Spleen (tissue), 11 donors: ENCODE measurements at regions not wholly inside any gene's neighbourhood (a gene's known extent, or its start where the extent isn't known, plus 50 kb on each side); places are given as distances from the start of the nearest gene placed in this dataset.

Source experiments
- DNase-seq: peaks from one replicate; pipeline ENCODE4 v3.0.0-alpha.2; 2020
- H3K27ac ChIP-seq, 8 donors: fragments of 200-600 bp; sonication (generic) in 7 of 8; 1 replicate in 4 of 8; 2 replicates in 4 of 8; pipeline versions ENCODE4 v1.5.0 to v1.8.0; 2016 to 2021; ENCODE audit warnings: inconsistent platforms in 4 of 8, mild to moderate bottlenecking in 4 of 8, moderate library complexity in 1 of 8
- H3K27me3 ChIP-seq, 7 donors: fragments of 200-600 bp; sonication (generic) in 6 of 7; replicated peaks in 1 of 7; 1 replicate in 4 of 7; 2 replicates in 3 of 7; pipeline versions ENCODE4 v1.5.0 to v1.8.0; 2016 to 2021; ENCODE audit warnings: inconsistent platforms in 3 of 7, mild to moderate bottlenecking in 1 of 7
- H3K36me3 ChIP-seq, 6 donors: fragments of 200-600 bp; sonication (generic) in 5 of 6; 1 replicate in 4 of 6; 2 replicates in 2 of 6; pipeline versions ENCODE4 v1.5.0 to v1.8.0; 2016 to 2021; ENCODE audit warnings: inconsistent platforms in 2 of 6
- H3K4me1 ChIP-seq, 6 donors: fragments of 200-600 bp; sonication (generic) in 5 of 6; 1 replicate in 3 of 6; 2 replicates in 3 of 6; pipeline versions ENCODE4 v1.5.0 to v1.8.0; 2016 to 2021; ENCODE audit warnings: inconsistent platforms in 3 of 6
- H3K4me3 ChIP-seq, 8 donors: fragments of 200-600 bp; sonication (generic) in 7 of 8; 1 replicate in 4 of 8; 2 replicates in 4 of 8; pipeline versions ENCODE4 v1.5.0 to v1.8.0; 2016 to 2021; ENCODE audit warnings: inconsistent platforms in 4 of 8, mild to moderate bottlenecking in 4 of 8, moderate library complexity in 2 of 8
- H3K9me3 ChIP-seq, 8 donors: fragments of 200-600 bp; sonication (generic) in 7 of 8; 1 replicate in 4 of 8; 2 replicates in 4 of 8; pipeline versions ENCODE4 v1.5.0 to v1.8.0; 2016 to 2021; ENCODE audit warnings: inconsistent platforms in 4 of 8
- POLR2A ChIP-seq, 3 donors: fragments of 450-650 bp; IDR thresholded peaks; one replicate each; pipeline ENCODE4 v1.5.1; 2017; ENCODE audit warnings: antibody characterized with exemption in 3 of 3, mild to moderate bottlenecking in 1 of 3
- POLR2AphosphoS5 ChIP-seq, 3 donors: sonication (generic); formaldehyde crosslinking; IDR thresholded peaks; one replicate each; pipeline ENCODE4 v1.5.1; 2017; ENCODE audit warnings: antibody characterized with exemption in 3 of 3
- WGBS, 5 donors: extraction: QIAGEN DNeasy Blood & Tissue Kit in 3 of 5; methylation state at CpG; one replicate each; pipeline versions ENCODE4 v1.1.5 to v1.1.7; 2013 to 2018; 5-methylcytosine and 5-hydroxymethylcytosine counted together
- intact Hi-C: fragments of 100-400 bp; cut with DNase I; formaldehyde crosslinking; loops from one replicate; pipeline ENCODE4 v1.15.0; 2023; ENCODE audit warnings: low total_unique reads
- TF ChIP-seq, protein P1 (sequence below), 11 experiments: fragments of 200-600 bp in 7 of 11; fragments of 450-650 bp in 4 of 11; sonication (generic) in 4 of 11; IDR thresholded peaks in 8 of 11; conservative IDR thresholded peaks in 3 of 11; 1 replicate in 7 of 11; 2 replicates in 4 of 11; pipeline versions ENCODE4 v1.4.0 to v1.8.0; 2016 to 2021; ENCODE audit warnings: antibody characterized with exemption in 11 of 11, inconsistent platforms in 4 of 11, mild to moderate bottlenecking in 1 of 11
- donor health status: healthy with polysubstance abuse.
- donor health status: DM: no; HTN: no; CAD: no; lungs with moderate emphysema.
- donor health status: DM: no; HTN: no; CAD: no.
- donor health status: Bipolar disorder and iron deficiency.
- donor health status: healthy.
- donor health status: DM: no; HTN: no; CAD: no.
- donor health status: DM: yes; HTN: yes; CAD: no.

DNA sequence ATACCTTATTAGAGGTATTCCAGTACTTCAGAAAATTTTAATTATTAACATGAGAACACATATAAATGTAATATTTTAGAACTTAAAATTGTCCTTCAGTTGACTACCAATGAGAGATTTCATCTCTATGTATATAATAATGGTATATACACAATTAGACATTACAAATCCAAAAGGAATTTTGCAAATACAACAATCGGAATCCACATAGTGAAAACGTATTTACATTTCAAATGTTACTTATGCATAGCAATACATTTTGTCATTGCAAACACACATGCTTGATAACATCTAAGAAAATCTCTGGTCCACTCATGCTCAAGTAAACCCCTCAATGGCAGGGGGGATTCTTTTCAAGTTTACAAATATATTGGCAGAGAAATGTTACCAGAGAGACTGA, 2345.2 kb downstream of the PCDH9 start:
- intact Hi-C loops = no loop called here
- Histone ChIP-seq H3K4me3 (no peak overlapping the region), H3K36me3 (no peaks in the 10 kb centered on the region), H3K27me3 (no peaks in the 10 kb centered on the region), H3K27ac (no peak overlapping the region), H3K4me1 (no peaks in the 10 kb centered on the region), H3K9me3 (peaks cover 0 to 16% (median 0%) of the 10 kb centered on the region in 8 donors)
- WGBS, 5 donors = 81 to 88% (median 84%) methylated on average over 2 of the region's 2 CpGs
- DNase-seq = no peak
- TF ChIP-seq POLR2AphosphoS5 (IDR thresholded peaks at IDR 0.05) (no peak), POLR2A (IDR thresholded peaks at IDR 0.05) (no peak)
- TF ChIP-seq, protein P1, sequence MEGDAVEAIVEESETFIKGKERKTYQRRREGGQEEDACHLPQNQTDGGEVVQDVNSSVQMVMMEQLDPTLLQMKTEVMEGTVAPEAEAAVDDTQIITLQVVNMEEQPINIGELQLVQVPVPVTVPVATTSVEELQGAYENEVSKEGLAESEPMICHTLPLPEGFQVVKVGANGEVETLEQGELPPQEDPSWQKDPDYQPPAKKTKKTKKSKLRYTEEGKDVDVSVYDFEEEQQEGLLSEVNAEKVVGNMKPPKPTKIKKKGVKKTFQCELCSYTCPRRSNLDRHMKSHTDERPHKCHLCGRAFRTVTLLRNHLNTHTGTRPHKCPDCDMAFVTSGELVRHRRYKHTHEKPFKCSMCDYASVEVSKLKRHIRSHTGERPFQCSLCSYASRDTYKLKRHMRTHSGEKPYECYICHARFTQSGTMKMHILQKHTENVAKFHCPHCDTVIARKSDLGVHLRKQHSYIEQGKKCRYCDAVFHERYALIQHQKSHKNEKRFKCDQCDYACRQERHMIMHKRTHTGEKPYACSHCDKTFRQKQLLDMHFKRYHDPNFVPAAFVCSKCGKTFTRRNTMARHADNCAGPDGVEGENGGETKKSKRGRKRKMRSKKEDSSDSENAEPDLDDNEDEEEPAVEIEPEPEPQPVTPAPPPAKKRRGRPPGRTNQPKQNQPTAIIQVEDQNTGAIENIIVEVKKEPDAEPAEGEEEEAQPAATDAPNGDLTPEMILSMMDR (IDR thresholded peaks at IDR 0.05 in 8 of 11, conservative IDR thresholded peaks at IDR 0.05 in 3 of 11) = no peak

DNA sequence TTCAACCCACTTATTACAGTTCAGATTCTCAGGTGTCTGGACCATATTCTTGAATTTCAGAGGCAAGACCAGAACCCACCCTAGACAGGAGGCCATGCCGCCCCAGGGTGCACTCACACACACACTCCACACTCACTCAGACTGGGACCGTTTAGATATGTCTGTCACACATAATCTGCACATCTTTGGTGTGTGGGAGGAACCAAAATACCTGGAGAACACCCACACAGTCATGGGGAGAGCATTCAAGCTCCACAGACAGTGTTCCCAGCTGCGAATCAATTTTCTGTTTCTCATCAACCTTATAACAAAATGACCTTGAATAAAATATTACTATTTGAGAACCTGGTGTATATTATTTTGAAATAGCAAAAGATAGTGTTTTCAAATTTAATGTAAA, 2353.0 kb downstream of the PCDH9 start:
- Histone ChIP-seq H3K9me3 (peaks cover 0 to 14% (median 2%) of the 10 kb centered on the region in 8 donors), H3K4me1 (no peaks in the 10 kb centered on the region), H3K27ac (no peak overlapping the region), H3K27me3 (no peaks in the 10 kb centered on the region), H3K4me3 (no peak overlapping the region), H3K36me3 (no peaks in the 10 kb centered on the region)
- 72 to 79% (median 74%) methylated on average over 3 of the region's 3 CpGs for WGBS, 5 donors
- DNase-seq = no peak
- intact Hi-C loops = no loop called here
- no peak for TF ChIP-seq POLR2A (IDR thresholded peaks at IDR 0.05)
- TF ChIP-seq, protein P1 (IDR thresholded peaks at IDR 0.05 in 8 of 11, conservative IDR thresholded peaks at IDR 0.05 in 3 of 11) = no peak
- no peak for TF ChIP-seq POLR2AphosphoS5 (IDR thresholded peaks at IDR 0.05)

DNA sequence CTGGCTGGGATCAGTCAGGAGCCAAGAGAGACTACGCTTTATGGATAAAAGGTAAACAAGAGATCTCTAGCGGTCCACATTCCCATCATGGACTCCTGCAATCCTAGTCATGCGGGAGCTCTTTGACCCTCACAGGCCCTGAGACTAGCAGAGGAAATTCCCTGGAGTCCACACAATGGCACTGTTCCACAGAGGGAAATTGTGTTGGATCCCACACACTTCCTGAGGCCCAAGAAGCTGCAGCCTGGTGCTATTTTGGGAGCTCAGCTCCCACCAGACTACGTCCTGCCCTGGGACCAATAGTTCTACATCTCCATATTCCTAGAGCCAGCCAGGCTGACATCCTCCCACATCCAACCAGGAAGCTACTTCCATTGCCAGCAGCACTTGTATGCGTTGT, 2358.4 kb downstream of the PCDH9 start:
- TF ChIP-seq POLR2A (IDR thresholded peaks at IDR 0.05) (no peak), POLR2AphosphoS5 (IDR thresholded peaks at IDR 0.05) (no peak)
- TF ChIP-seq, protein P1 (IDR thresholded peaks at IDR 0.05 in 8 of 11, conservative IDR thresholded peaks at IDR 0.05 in 3 of 11) = no peak

DNA sequence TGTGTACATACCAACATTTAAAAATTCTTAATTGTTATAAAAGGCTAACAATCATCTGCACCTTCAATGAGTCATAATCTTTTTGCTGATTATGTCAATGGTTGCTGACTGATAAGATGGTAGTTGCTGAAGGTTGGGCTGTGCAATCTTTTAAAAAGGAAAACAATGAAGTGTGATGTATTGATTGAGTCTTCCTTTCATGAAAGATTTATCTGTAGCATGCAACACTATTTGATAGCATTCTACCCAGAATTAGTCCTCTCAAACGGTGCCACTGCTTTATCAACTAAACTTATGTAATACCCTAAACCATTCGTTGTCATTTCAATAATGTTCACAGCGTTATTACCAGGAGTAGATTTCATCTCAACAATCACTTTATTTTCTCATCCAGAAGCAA, 2360.6 kb downstream of the PCDH9 start:
- intact Hi-C loops = no loop called here
- Histone ChIP-seq H3K4me1 (no peaks in the 10 kb centered on the region), H3K27me3 (no peaks in the 10 kb centered on the region), H3K4me3 (no peak overlapping the region), H3K27ac (no peak overlapping the region), H3K9me3 (peaks cover 0 to 39% (median 12%) of the 10 kb centered on the region in 8 donors), H3K36me3 (no peaks in the 10 kb centered on the region)
- 69 to 87% (median 84%) methylated on average over 3 of the region's 3 CpGs for WGBS, 5 donors
- no peak for DNase-seq
- TF ChIP-seq POLR2AphosphoS5 (IDR thresholded peaks at IDR 0.05) = no peak
- TF ChIP-seq, protein P1 (IDR thresholded peaks at IDR 0.05 in 8 of 11, conservative IDR thresholded peaks at IDR 0.05 in 3 of 11) = no peak
- no peak for TF ChIP-seq POLR2A (IDR thresholded peaks at IDR 0.05)

More for the DNA sequence above, 2358.4 kb downstream of the PCDH9 start:
- no peaks in the 10 kb centered on the region for H3K27me3 ChIP-seq
- 75 to 83% (median 78%) methylated on average over 5 of the region's 5 CpGs for WGBS, 5 donors
- intact Hi-C loops = no loop called here
- no peak for DNase-seq
- no peaks in the 10 kb centered on the region for H3K4me1 ChIP-seq
- H3K4me3 ChIP-seq = no peak overlapping the region
- peaks cover 0 to 39% (median 12%) of the 10 kb centered on the region in 8 donors for H3K9me3 ChIP-seq
- no peaks in the 10 kb centered on the region for H3K36me3 ChIP-seq
- no peak overlapping the region for H3K27ac ChIP-seq
